K562 (cell line): ENCODE measurements at regions not wholly inside any gene's neighbourhood (a gene's known extent, or its start where the extent isn't known, plus 50 kb on each side); places are given as distances from the start of the nearest gene placed in this dataset.

ENCODE experiments used
- ATAC-seq: fragments of 200-7000 bp; cut with Tn5 transposase; 3 replicates; pipeline ENCODE4 v1.9.1; 2020; ENCODE audit warnings: moderate library complexity
- BruUV-seq: library from RNA; stranded (reverse); fragments of 400-500 nt; replicated peaks from 2 replicates; lab custom pipeline; 2021; lab: Mats Ljungman, UMichigan
- CTCF ChIA-PET: fragments of 300-600 bp; formaldehyde crosslinking; extraction: SDS; loops from one replicate; lab custom pipeline; 2021; ENCODE audit warnings: low intra/inter-chr PET ratio; lab: Yijun Ruan, JAX
- POLR2A ChIA-PET: fragments of 300-600, 350-650 bp; sonication (Branson Sonifier 250); formaldehyde crosslinking; extraction: SDS; loops from one replicate; lab custom pipeline; 2021; ENCODE audit warnings: antibody characterized with exemption, inconsistent platforms; lab: Yijun Ruan, JAX
- DNase-seq, 4 experiments: peaks; one replicate each; pipeline versions ENCODE4 v3.0.0 to v3.0.0-alpha.2; 2011 to 2018; ENCODE audit warnings: low spot score in 3 of 4, mixed read lengths in 3 of 4; ENCODE audit errors: extremely low read depth in 1 of 4
- FAIRE-seq: peaks from 2 replicates; lab custom pipeline; 2011; peaks lifted over from hg19 to GRCh38; lab: Jason Lieb, UNC
- H2AFZ ChIP-seq: 2 replicates; pipeline ENCODE4 v1.6.0; 2011; ENCODE audit warnings: low read depth, low read length, control low read depth, inconsistent platforms
- H3K27ac ChIP-seq: fragments of 200-600 bp; 3 replicates; pipeline ENCODE4 v1.8.0; 2011; ENCODE audit warnings: low read depth, mild to moderate bottlenecking, control low read depth, inconsistent platforms, low read length, moderate library complexity, mixed read lengths; ENCODE audit errors: extremely low read depth
- H3K27me3 ChIP-seq, 2 experiments: fragments of 300-600 bp in 1 of 2; 2 replicates in 1 of 2; 3 replicates in 1 of 2; pipeline versions ENCODE4 v1.6.0 to v1.8.0; 2011; ENCODE audit warnings: inconsistent platforms in 2 of 2, low read length in 2 of 2, mild to moderate bottlenecking in 1 of 2, mixed read lengths in 1 of 2, moderate library complexity in 1 of 2; ENCODE audit not compliant: control insufficient read depth in 2 of 2, insufficient read depth in 2 of 2
- H3K36me3 ChIP-seq: fragments of 300-600 bp; 3 replicates; pipeline ENCODE4 v1.8.0; 2011; ENCODE audit warnings: mild to moderate bottlenecking, low read length, inconsistent platforms; ENCODE audit not compliant: control insufficient read depth, insufficient read depth
- H3K4me1 ChIP-seq, 2 experiments: fragments of 200-600 bp in 1 of 2; replicated peaks in 1 of 2; 2 replicates in 1 of 2; 3 replicates in 1 of 2; pipeline versions ENCODE4 v1.5.1 to v1.8.0; 2011; ENCODE audit warnings: inconsistent platforms in 2 of 2, low read length in 2 of 2, mild to moderate bottlenecking in 1 of 2, mixed read lengths in 1 of 2, moderate library complexity in 1 of 2; ENCODE audit not compliant: control insufficient read depth in 2 of 2, insufficient read depth in 2 of 2
- H3K4me2 ChIP-seq: 2 replicates; pipeline ENCODE4 v1.6.1; 2011; ENCODE audit warnings: low read length, control low read depth, inconsistent platforms, mixed read lengths; ENCODE audit not compliant: insufficient read depth
- H3K4me3 ChIP-seq: fragments of 200-600 bp; sonication (generic), shearing (Covaris generic); 2 replicates; pipeline ENCODE4 v1.5.1; 2016; ENCODE audit warnings: control low read depth, inconsistent platforms
- H3K79me2 ChIP-seq: fragments of 200-600 bp; 3 replicates; pipeline ENCODE4 v1.8.0; 2011; ENCODE audit warnings: low read length, inconsistent platforms; ENCODE audit not compliant: control insufficient read depth, insufficient read depth
- H3K9ac ChIP-seq, 2 experiments: 2 replicates each; pipeline versions ENCODE4 v1.6.0 to v1.6.1; 2011; ENCODE audit warnings: low read depth in 2 of 2, low read length in 2 of 2, control low read depth in 1 of 2, inconsistent platforms in 1 of 2, mild to moderate bottlenecking in 1 of 2, mixed read lengths in 1 of 2; ENCODE audit not compliant: insufficient read depth in 1 of 2
- H3K9me1 ChIP-seq: one replicate; pipeline ENCODE4 v1.6.0; 2011; ENCODE audit warnings: inconsistent platforms, mild to moderate bottlenecking, low read length, moderate library complexity; ENCODE audit not compliant: control insufficient read depth, insufficient read depth
- H3K9me3 ChIP-seq: replicated peaks from 2 replicates; pipeline ENCODE4 v1.5.1; 2011; ENCODE audit warnings: low read depth, low read length, inconsistent platforms; ENCODE audit not compliant: control insufficient read depth, insufficient read depth
- H4K20me1 ChIP-seq: replicated peaks from 2 replicates; pipeline ENCODE4 v1.6.1; 2011; ENCODE audit warnings: low read length, inconsistent platforms, mixed read lengths; ENCODE audit not compliant: control insufficient read depth, insufficient read depth
- ARID4B ChIP-seq: sonication (generic); formaldehyde crosslinking; IDR thresholded peaks from 2 replicates; pipeline ENCODE4 v1.8.0; 2022; ENCODE audit warnings: mild to moderate bottlenecking, missing genetic modification reagents
- BRF2 ChIP-seq: IDR thresholded peaks from 3 replicates; pipeline ENCODE4 v1.6.1; 2011; ENCODE audit warnings: borderline replicate concordance, mild to moderate bottlenecking; ENCODE audit not compliant: insufficient read length, insufficient read depth
- CAMTA2 ChIP-seq: fragments of 250-450 bp; sonication (Bioruptor Pico); conservative IDR thresholded peaks from 2 replicates; pipeline ENCODE4 v1.5.1; 2022
- EWSR1 ChIP-seq: fragments of 450-650 bp; IDR thresholded peaks from 2 replicates; pipeline ENCODE4 v1.6.1; 2018; ENCODE audit warnings: borderline replicate concordance, mild to moderate bottlenecking, low read depth, moderate library complexity; ENCODE audit not compliant: partially characterized antibody
- GTF2F1 ChIP-seq: IDR thresholded peaks from 2 replicates; pipeline ENCODE4 v1.6.1; 2011; ENCODE audit warnings: low read depth, low read length, improper control_type of control experiment
- MEIS2 ChIP-seq: fragments of 450-650 bp; IDR thresholded peaks from 2 replicates; pipeline ENCODE4 v1.6.1; 2014; ENCODE audit warnings: mild to moderate bottlenecking; ENCODE audit not compliant: partially characterized antibody
- NRF1 ChIP-seq, 2 experiments: fragments of 450-650 bp; IDR thresholded peaks in 1 of 2; conservative IDR thresholded peaks in 1 of 2; 2 replicates each; pipeline ENCODE4 v1.6.1; 2014; ENCODE audit warnings: mild to moderate bottlenecking in 2 of 2
- RBM25 ChIP-seq: fragments of 200-400 bp; formaldehyde crosslinking; IDR thresholded peaks from 2 replicates; pipeline ENCODE4 v1.6.1; 2018; ENCODE audit warnings: low read length, low read depth, moderate library complexity; ENCODE audit not compliant: severe bottlenecking
- SAFB ChIP-seq: fragments of 200-400 bp; formaldehyde crosslinking; IDR thresholded peaks from 2 replicates; pipeline ENCODE4 v1.6.1; 2017; ENCODE audit warnings: low read depth, low read length, borderline replicate concordance
- SMARCA5 ChIP-seq: fragments of 450-650 bp; IDR thresholded peaks from 2 replicates; pipeline ENCODE4 v1.6.1; 2016
- TCF15 ChIP-seq: fragments of 250-450 bp; sonication (Bioruptor Pico); IDR thresholded peaks from 2 replicates; pipeline ENCODE4 v1.8.0; 2022; ENCODE audit warnings: moderate library complexity, mild to moderate bottlenecking, inconsistent platforms
- ZNF551 ChIP-seq: fragments of 250-450 bp; sonication (Bioruptor Pico); IDR thresholded peaks from 2 replicates; pipeline ENCODE4 v1.5.0; 2021; ENCODE audit warnings: mild to moderate bottlenecking, moderate library complexity
- ZNF707 ChIP-seq: fragments of 250-450 bp; sonication (Bioruptor Pico); conservative IDR thresholded peaks from 2 replicates; pipeline ENCODE4 v1.8.0; 2022; ENCODE audit warnings: inconsistent platforms, mild to moderate bottlenecking, moderate library complexity
- WGBS: fragments of 100-300 bp; shearing (Covaris generic); methylation state at CpG from one replicate; pipeline ENCODE4 v1.1.6; 2016; ENCODE audit warnings: low coverage, mixed read lengths; ENCODE audit not compliant: insufficient coverage; ENCODE audit errors: missing lambda C conversion rate; 5-methylcytosine and 5-hydroxymethylcytosine counted together
- in situ Hi-C: fragments of 300-500 bp; cut with MboI; formaldehyde crosslinking; loops from 4 replicates; pipeline ENCODE4 v1.15.0; 2018; ENCODE audit warnings: inconsistent platforms, mixed read lengths
- intact Hi-C: fragments of 100-400 bp; cut with micrococcal nuclease; formaldehyde crosslinking; loops from 2 replicates; pipeline ENCODE4 v1.14.2; 2022
- TF ChIP-seq, protein P1 (sequence below), 2 experiments: fragments of 250-450 bp in 1 of 2; fragments of 450-650 bp in 1 of 2; sonication (Bioruptor Pico) in 1 of 2; IDR thresholded peaks; 2 replicates each; pipeline versions ENCODE4 v1.6.1 to v1.8.0; 2016 to 2021; ENCODE audit warnings: mild to moderate bottlenecking in 2 of 2, moderate library complexity in 2 of 2, missing compliant biosample characterization in 1 of 2, missing genetic modification characterization in 1 of 2

DNA sequence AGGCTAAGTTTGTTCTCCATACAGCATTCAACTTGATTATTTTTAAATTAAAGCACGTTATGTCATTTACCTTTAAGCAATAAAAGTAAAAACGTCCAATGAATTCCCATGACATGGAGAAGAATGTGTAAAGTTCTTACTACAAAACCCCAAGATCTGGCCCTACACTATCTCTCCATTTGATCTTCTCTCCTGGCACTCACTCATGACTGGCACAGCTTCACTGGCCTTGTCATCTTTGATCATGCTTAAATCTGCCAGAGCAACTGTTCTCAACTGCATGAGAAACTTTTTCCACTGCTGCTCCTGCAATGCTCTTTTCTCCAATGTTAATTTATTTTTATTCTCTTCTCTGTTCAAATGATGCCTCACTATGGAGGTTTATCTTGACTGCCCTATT is 1109.0 kb upstream of the IGFBP7 start:
- H3K9me3 ChIP-seq, result peaks cover 3% of the 10 kb centered on the region; the same call in 1 of the 2 replicates
- H3K9me1 ChIP-seq, result no peaks in the 10 kb centered on the region
- H3K4me3 ChIP-seq, result no peak overlapping the region
- POLR2A ChIA-PET, result no interaction called here
- H4K20me1 ChIP-seq, result no peaks in the 10 kb centered on the region
- FAIRE-seq (no peak), DNase-seq (no peak), ATAC-seq (no peak)
- WGBS, result 0% methylated on average over 2 of the region's 2 CpGs
- H2AFZ ChIP-seq, result no peak overlapping the region
- no TSS peak for BruUV-seq
- no peaks in the 10 kb centered on the region for H3K4me1 ChIP-seq
- no peaks in the 10 kb centered on the region for H3K79me2 ChIP-seq
- H3K36me3 ChIP-seq, result no peaks in the 10 kb centered on the region
- H3K4me2 ChIP-seq, result no peak overlapping the region
- in situ Hi-C loops, result no loop called here
- no peak overlapping the region for H3K27ac ChIP-seq
- H3K27me3 ChIP-seq, result no peaks in the 10 kb centered on the region
- intact Hi-C loops, result no loop called here
- CTCF ChIA-PET, result no interaction called here
- no peak overlapping the region for H3K9ac ChIP-seq
- TF ChIP-seq GTF2F1 (no peak), ZNF707 (no peak), BRF2 (no peak), ARID4B (no peak), MEIS2 (no peak), ZNF551 (no peak), TCF15 (CRISPR knock-in tag) (no peak), EWSR1 (no peak), SMARCA5 (no peak), NRF1 (conservative IDR thresholded peaks at IDR 0.05 in 1 of 2, IDR thresholded peaks at IDR 0.05 in 1 of 2) (no peak), SAFB (no peak), RBM25 (no peak), CAMTA2 (CRISPR knock-in tag) (no peak)
- TF ChIP-seq, protein P1, sequence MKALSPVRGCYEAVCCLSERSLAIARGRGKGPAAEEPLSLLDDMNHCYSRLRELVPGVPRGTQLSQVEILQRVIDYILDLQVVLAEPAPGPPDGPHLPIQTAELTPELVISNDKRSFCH (CRISPR knock-in tag; IDR thresholded peaks at IDR 0.05), result no peak
- TF ChIP-seq, protein P1 (tag; IDR thresholded peaks at IDR 0.05), result no peak
